GM23248 (cell line): ENCODE measurements at regions not wholly inside any gene's neighbourhood (a gene's known extent, or its start where the extent isn't known, plus 50 kb on each side); places are given as distances from the start of the nearest gene placed in this dataset.

ENCODE experiments used
- EZH2 ChIP-seq: fragments of 200-600 bp; sonication (generic); IDR thresholded peaks from 2 replicates; pipeline ENCODE4 v1.6.1; 2018; ENCODE audit warnings: antibody characterized with exemption, mild to moderate bottlenecking; ENCODE audit not compliant: insufficient read depth, poor library complexity, severe bottlenecking
- EZH2phosphoT487 ChIP-seq: fragments of 200-600 bp; sonication (generic); IDR thresholded peaks from 2 replicates; pipeline ENCODE4 v1.6.1; 2018; ENCODE audit warnings: antibody characterized with exemption, moderate library complexity, mild to moderate bottlenecking, low read depth; ENCODE audit not compliant: insufficient read depth

DNA sequence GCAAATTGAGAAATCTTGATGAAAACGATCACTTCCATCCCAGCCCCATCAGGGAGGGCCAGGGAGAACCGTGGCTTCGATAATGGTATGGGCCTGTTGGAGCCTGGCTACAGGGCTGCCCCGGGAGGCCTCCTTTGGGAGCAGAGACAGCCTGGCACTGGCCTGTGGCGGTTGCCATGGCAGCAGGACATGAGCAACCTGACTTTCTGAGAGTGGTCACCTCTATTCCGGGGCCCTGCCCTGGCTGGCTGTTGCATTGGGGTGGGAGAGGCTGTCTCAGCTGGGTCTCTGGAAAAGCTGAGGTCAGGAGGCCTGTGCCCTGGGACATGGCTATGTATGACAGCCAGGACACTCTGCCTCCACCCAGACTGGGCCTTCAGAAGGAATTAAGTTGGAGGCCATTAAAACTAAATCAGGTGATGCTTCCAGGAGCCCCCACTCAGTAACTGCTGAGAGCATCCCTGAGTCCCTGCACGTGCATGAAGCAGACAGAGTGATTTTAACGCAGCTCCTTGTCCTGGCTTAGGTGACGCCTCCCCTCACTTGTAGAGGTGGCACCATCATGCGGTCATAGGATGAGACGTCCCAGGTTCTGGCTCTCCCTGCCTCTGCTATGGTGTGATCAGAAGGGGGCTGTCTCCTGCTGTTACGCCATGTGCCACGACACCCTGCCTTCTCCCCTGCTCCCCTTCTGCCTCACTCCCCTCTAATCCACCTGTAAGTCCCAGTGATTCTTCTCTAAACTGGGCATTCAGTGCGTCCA is 126.3 kb downstream of the SLC25A47 start:
- no peak for TF ChIP-seq EZH2
- no peak for TF ChIP-seq EZH2phosphoT487
